HG02798 (cell line): ENCODE measurements at regions not wholly inside any gene's neighbourhood (a gene's known extent, or its start where the extent isn't known, plus 50 kb on each side); places are given as distances from the start of the nearest gene placed in this dataset.

Experiments used
- ATAC-seq: cut with Tn5 transposase; IDR thresholded peaks from one replicate; pipeline ENCODE4 v1.9.1; 2021; ENCODE audit warnings: mild to moderate bottlenecking; ENCODE audit not compliant: unreplicated experiment, poor library complexity

- ATAC-seq: no peak
Measured at GRCh38 chr21:22476726-22477646, 1478.8 kb downstream of the NCAM2 start.

GRCh38 chr21:22490049-22490448 is 1491.8 kb downstream of the NCAM2 start:
- ATAC-seq: no peak

- no peak for ATAC-seq
Measured at GRCh38 chr21:22516230-22516629, 1518.0 kb downstream of the NCAM2 start.

- no peak for ATAC-seq
Measured at GRCh38 chr21:22535630-22536029, 1537.4 kb downstream of the NCAM2 start.

GRCh38 chr21:22536509-22536908 is 1538.3 kb downstream of the NCAM2 start:
- no peak for ATAC-seq

- ATAC-seq: no peak
Measured at GRCh38 chr21:22544747-22545146, 1546.5 kb downstream of the NCAM2 start.

GRCh38 chr21:22552390-22552789 is 1554.2 kb downstream of the NCAM2 start:
- ATAC-seq: no peak

- no peak for ATAC-seq
Measured at GRCh38 chr21:22554690-22555316, 1556.6 kb downstream of the NCAM2 start.

GRCh38 chr21:22556829-22557228 is 1558.6 kb downstream of the NCAM2 start:
- ATAC-seq: no peak

- ATAC-seq: no peak
Measured at GRCh38 chr21:22561946-22562345, 1563.7 kb downstream of the NCAM2 start.

GRCh38 chr21:22573834-22574233 is 1575.6 kb downstream of the NCAM2 start:
- ATAC-seq: no peak

GRCh38 chr21:22575165-22575584 is 1577.0 kb downstream of the NCAM2 start:
- ATAC-seq: no peak

- no peak for ATAC-seq
Measured at GRCh38 chr21:22579741-22580140, 1581.5 kb downstream of the NCAM2 start.

- no peak for ATAC-seq
Measured at GRCh38 chr21:22582026-22582425, 1583.8 kb downstream of the NCAM2 start.

- no peak for ATAC-seq
Measured at GRCh38 chr21:22584308-22584707, 1586.1 kb downstream of the NCAM2 start.

GRCh38 chr21:22585558-22585957 is 1587.3 kb downstream of the NCAM2 start:
- no peak for ATAC-seq

- ATAC-seq: no peak
Measured at GRCh38 chr21:22597660-22598255, 1599.5 kb downstream of the NCAM2 start.

- ATAC-seq: no peak
Measured at GRCh38 chr21:22609802-22610201, 1611.6 kb downstream of the NCAM2 start.

- ATAC-seq: no peak
Measured at GRCh38 chr21:22627911-22628310, 1629.7 kb downstream of the NCAM2 start.

- no peak for ATAC-seq
Measured at GRCh38 chr21:22630953-22631465, 1632.8 kb downstream of the NCAM2 start.

- no peak for ATAC-seq
Measured at GRCh38 chr21:22632176-22632575, 1634.0 kb downstream of the NCAM2 start.
